ENCODE measurements at regions not wholly inside any gene's neighbourhood (a gene's known extent, or its start where the extent isn't known, plus 50 kb on each side); places are given as distances from the start of the nearest gene placed in this dataset.

- TF ChIP-seq, protein P1, sequence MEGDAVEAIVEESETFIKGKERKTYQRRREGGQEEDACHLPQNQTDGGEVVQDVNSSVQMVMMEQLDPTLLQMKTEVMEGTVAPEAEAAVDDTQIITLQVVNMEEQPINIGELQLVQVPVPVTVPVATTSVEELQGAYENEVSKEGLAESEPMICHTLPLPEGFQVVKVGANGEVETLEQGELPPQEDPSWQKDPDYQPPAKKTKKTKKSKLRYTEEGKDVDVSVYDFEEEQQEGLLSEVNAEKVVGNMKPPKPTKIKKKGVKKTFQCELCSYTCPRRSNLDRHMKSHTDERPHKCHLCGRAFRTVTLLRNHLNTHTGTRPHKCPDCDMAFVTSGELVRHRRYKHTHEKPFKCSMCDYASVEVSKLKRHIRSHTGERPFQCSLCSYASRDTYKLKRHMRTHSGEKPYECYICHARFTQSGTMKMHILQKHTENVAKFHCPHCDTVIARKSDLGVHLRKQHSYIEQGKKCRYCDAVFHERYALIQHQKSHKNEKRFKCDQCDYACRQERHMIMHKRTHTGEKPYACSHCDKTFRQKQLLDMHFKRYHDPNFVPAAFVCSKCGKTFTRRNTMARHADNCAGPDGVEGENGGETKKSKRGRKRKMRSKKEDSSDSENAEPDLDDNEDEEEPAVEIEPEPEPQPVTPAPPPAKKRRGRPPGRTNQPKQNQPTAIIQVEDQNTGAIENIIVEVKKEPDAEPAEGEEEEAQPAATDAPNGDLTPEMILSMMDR (IDR thresholded peaks at IDR 0.05; ENCODE audit: borderline replicate concordance, extremely low read depth, low read length, poor library complexity, severe bottlenecking): no peak
- no peak for TF ChIP-seq EZH2 (IDR thresholded peaks at IDR 0.05; ENCODE audit: borderline replicate concordance, low read depth, low read length, severe bottlenecking)
These were observed 470.1 kb downstream of the NSUN3 start for GRCh38 chr3:94532951-94533350.

Measured in DND-41 (cell line).